ENCODE measurements at regions not wholly inside any gene's neighbourhood (a gene's known extent, or its start where the extent isn't known, plus 50 kb on each side); places are given as distances from the start of the nearest gene placed in this dataset.

GRCh38 chr6:41471064-41471895 lies 74.9 kb upstream of the FOXP4 start:
- no peak for DNase-seq (ENCODE audit: low read depth)

- no peak for DNase-seq (ENCODE audit: low read depth)
Observed at GRCh38 chr6:41474213-41474933, 71.8 kb upstream of the FOXP4 start.

- DNase-seq (ENCODE audit: low read depth) = no peak
Observed at GRCh38 chr6:41475164-41475563, 71.0 kb upstream of the FOXP4 start.

- DNase-seq (ENCODE audit: low read depth) = no peak
Observed at GRCh38 chr6:41475737-41476357, 70.3 kb upstream of the FOXP4 start.

- DNase-seq (ENCODE audit: low read depth) = no peak
Observed at GRCh38 chr6:41476401-41476800, 69.8 kb upstream of the FOXP4 start.

GRCh38 chr6:41477572-41477971 lies 68.6 kb upstream of the FOXP4 start:
- DNase-seq (ENCODE audit: low read depth) = no peak

- no peak for DNase-seq (ENCODE audit: low read depth)
Observed at GRCh38 chr6:41483943-41484342, 62.2 kb upstream of the FOXP4 start.

- DNase-seq (ENCODE audit: low read depth) = no peak
Observed at GRCh38 chr6:41487860-41488432, 58.2 kb upstream of the FOXP4 start.

- DNase-seq (ENCODE audit: low read depth) = no peak
Observed at GRCh38 chr6:41488433-41489119, 57.6 kb upstream of the FOXP4 start.

GRCh38 chr6:41489120-41489851 lies 56.9 kb upstream of the FOXP4 start:
- DNase-seq (ENCODE audit: low read depth) = no peak

GRCh38 chr6:41492261-41492891 lies 53.8 kb upstream of the FOXP4 start:
- DNase-seq (ENCODE audit: low read depth) = no peak

GRCh38 chr6:41494212-41495110 lies 51.7 kb upstream of the FOXP4 start:
- no peak for DNase-seq (ENCODE audit: low read depth)

Data from stimulated activated CD8-positive, alpha-beta memory T cell treated with anti-CD3 and anti-CD28 coated beads, Interleukin-7, amount 100 ng/mL, for 24 hours (primary cell).